Caki2 (cell line): ENCODE measurements at regions not wholly inside any gene's neighbourhood (a gene's known extent, or its start where the extent isn't known, plus 50 kb on each side); places are given as distances from the start of the nearest gene placed in this dataset.

Experiments
- DNase-seq: peaks from one replicate; pipeline ENCODE4 v3.0.0-alpha.2; 2015; ENCODE audit warnings: low read depth
- in situ Hi-C: cut with HindIII; loops from 2 replicates; pipeline ENCODE4 v1.10.0; 2016; ENCODE audit warnings: low sequenced_read_pairs, low pct_unique_long_range_greater_than_20kb, mixed read lengths

DNA sequence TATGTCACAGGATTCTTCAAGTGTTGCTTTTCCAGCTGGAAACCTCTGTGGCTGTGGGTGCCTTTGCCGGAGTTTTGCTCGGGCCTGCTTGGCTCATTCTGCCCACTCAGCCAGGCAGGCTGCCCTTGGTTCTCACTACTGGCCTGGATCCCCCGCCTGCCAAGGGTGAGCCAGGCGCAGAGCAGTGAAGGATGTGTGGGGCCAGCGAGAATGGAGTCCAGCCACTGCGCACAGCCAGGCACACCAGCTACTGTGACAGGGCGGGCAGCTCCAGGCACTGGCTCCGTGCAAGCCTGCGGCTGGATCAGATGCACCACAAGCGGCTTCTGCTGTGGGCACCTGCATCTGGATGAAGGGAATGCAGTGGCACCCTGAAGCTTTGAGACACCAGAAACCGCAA lies 257.1 kb downstream of the RPRM start:
- in situ Hi-C loops = no loop called here
- DNase-seq = no peak

DNA sequence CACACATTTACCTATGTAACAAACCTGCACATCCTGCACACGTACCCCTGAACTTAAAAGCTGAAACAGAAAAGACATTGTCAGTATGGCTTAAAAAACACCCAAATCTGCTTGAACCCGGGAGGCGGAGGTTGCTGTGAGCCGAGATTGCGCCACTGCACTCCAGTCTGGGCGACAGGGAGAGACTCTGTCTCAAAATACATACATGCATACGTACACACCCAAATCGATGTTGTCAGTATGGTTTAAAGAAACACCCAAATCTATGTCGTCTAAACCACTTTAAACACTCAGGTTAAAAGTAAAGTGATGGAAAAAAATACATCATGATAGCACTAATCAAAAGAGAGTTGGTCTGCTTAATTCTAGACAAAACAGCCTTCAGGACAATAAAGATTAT lies 257.5 kb downstream of the RPRM start:
- DNase-seq = no peak
- in situ Hi-C loops = no loop called here

DNA sequence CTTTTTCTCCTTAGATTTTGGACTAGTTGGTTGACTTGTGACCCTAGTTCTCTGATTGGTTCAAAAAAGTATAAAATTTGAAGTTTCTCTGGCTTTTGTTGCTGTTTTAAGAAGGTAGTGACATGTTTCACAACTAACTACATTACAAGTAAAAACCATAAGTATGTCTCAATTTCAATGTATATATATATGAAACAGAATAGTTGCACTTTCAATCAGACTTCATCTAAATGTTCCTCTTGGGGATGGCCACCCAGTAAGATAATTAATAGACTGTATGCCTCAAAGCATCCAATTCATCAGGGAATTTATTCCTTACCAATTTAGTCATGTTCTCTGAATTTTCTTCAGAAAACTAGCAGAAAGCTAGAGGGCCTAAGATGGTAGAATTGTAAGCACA lies 259.7 kb downstream of the RPRM start:
- in situ Hi-C loops = no loop called here
- DNase-seq = no peak

DNA sequence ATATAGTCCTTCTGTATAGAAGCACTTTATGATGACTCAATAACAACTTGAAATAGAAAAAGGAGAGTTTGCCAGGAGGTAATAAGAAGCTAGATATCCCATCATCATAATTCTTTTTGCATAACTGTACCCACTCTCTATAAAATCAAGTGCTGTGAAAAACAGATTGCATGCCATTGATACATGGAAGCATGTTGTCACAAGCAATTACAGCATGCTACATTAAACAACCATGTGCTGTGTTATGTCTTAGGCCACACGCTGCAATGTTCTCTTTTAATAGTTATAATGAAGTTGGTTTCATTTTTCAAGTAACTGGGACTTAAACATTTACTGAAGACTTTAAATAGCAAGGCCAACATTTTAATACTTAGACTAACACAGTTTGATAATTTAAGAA lies 264.2 kb downstream of the RPRM start:
- no peak for DNase-seq
- in situ Hi-C loops = no loop called here

DNA sequence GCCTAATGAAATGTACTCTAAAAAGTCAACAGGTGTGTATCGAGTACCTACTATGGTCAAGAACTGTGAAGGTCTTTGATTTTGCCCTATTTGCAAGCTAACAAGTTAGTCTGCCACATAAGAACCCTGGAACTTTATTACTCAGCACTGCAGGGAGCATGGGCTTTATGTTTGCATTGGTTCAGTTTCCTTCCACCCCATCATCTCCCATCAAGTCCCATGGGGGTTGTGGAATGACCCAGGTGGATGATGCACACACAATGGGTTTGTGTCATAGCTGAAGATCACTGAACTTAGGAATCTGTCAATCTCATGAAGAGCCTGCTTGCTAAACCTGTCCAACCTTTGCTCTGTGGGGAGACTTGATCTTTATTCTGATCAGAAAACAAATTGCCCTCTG lies 265.5 kb downstream of the RPRM start:
- DNase-seq = no peak
- in situ Hi-C loops = no loop called here

DNA sequence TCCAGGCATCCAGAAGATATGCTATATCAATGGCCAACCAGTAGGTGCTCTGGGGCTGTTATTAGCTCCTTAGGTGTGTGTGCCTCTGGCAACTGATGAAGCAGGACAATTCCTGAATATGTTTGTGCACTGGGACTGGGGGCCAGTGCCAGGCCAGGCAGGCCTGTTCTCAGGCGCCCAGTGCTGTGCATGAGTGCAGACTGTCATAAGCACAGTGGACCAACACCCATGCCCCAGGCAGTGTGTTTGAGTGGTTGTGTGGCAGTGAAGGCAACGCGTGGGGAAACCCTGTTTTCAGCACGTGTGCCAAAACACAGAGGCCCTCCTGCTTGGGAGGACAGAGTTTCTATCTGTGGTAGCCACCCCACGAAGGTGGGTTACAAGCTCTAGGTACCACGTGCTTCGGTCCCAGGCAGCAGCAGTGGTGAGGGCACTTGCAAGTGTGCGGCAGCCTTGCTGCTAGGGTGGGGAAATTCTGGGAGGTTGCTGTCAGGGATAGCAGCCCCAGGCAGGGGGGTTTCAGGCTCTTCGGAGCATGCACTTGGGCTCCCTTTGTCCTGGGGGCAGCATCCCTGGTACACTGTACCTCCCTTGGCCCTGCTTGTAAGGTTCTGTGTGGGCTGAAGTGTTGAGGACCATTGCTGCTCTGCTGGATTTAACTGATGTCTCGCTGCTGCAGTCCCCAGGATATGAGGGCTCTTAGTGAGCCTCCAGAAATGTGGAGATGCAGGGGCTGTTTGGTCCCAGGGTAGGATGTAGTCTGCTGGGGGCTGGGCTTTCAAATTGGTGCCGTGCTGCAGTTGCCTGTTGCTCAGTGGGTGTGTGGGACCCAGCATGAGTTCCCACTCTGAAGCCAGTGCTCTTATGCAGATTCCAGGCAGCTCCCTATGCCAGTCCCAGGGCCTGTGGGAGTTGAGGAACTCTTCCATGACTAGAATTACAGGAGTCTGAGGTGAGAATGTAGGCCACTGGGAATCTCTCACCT lies 280.9 kb downstream of the RPRM start:
- in situ Hi-C loops = no loop called here
- no peak for DNase-seq

DNA sequence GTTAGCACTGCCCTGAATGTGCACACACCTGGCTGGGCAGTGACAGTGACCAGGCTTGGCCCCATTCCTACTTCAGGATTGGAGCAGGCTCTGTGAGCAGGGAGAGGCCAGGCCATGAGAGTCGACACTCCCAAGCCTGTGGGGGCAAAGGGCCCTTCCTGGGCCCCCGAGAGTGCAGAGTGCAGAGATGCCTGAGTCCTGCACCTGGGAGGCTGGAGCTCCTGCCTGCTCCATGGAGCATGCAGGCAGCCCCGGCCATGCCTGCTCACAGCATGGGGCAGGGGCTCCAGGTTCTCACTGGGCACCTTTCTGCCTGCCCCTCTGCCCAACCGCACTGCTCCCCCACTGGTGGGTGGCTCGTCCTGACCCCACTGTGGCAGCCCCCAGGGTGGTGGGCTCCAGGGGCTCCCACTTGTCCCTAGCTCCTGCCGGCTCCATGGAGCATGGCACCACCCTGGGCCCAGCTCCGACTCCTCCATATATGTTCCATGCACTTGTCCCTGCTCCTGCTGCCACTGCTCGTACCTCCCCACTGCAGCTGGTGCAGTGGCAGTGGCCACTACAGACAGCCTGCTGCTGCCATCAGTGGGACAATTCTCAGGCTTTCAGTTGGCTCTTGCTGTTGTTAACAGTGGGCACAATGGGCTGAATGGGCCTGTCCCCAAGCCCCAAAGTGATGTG lies 282.0 kb downstream of the RPRM start:
- no peak for DNase-seq
- in situ Hi-C loops = no loop called here

DNA sequence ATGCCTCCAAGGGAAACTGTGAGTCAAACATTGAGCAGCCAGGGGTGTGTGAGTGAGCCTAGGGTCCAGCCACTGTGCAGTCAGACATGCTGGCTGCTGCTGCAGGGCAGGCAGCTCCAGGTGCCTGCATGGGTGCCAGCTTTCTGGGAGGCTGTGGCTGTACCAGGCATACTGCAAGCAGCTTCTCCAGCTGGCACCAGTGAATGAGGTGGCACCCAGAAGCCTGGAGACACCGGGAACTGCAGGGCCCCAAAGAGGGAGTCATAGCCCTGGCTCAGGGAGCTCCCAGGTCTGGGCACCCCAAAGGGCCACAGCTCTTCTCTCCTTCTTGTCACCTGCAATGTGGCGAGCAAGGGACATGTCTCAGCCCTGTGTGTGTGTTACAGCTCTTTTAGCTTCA lies 283.2 kb downstream of the RPRM start:
- DNase-seq = no peak
- in situ Hi-C loops = no loop called here

DNA sequence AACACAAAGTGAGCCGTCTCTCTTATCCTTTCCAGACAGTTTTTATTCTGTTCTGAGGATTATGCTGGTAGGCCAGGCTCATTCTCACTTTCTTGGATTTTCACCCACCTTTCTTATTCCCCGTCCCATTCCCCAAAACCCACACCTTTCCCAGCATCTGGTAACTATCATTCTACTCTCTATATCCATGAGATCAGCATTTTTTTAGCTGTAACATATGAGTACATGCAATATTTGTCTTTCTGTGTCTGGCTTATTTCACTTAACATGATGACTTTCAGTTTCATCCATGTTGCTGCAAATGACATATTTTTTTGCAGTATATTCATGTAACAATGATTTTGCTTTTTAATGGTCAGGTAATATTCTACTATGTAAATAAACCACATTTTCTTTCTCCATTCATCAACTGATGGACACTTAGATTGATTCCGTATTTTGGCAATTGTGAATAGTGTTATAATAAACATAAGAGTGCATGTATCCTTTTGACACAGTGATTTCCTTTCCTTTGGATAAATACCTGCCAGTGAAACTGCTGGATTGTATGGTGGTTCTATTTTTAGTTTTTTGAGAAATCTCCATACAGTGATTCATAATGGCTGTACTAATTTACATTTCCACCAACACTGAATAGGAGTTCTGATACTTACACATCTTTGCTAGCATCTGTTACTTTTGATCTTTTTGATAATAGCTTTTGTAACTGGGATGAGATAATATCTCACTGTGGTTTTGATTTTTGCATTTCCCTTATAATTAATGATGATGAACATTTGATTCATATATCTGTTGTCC lies 289.3 kb downstream of the RPRM start:
- in situ Hi-C loops = no loop called here

DNA sequence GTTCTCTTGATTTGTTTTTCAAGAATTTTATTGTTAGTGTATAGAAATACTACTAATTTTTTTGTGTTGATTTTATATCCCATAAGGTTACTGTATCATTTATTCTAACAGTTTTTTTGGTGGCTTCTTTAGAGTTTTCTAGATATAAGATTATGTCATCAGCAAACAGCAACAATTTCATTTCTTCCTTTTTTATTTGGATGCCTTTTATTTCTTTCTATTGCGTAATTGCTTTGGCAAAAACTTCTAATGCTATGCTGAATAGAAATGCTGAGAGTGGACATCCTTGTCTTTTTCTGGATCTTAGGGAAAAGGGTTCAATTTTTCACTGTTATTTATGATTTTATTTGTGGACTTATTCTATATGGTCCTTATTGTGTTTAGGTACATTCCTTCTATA lies 298.8 kb downstream of the RPRM start:
- in situ Hi-C loops = no loop called here
- no peak for DNase-seq

More for the DNA sequence above, 289.3 kb downstream of the RPRM start:
- DNase-seq = no peak

DNA sequence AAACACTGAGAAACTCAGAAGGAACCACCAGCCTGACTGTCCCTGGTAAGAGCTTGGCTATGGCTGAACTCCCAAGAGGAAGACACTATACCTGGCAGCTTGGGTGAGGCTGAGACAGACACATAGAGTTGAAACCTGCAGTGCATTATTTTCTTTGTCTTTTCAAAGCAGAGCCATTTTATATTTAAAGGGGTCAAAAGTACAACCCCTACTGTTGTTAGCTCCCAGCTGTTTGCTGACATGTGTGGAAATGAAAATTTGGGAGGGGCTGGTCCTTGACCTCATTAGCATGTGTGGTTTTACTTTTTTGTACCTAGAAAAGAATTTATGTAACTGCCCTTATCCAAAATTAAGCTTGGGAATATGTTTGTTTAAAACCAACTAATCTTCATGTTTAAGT lies 309.0 kb downstream of the RPRM start:
- in situ Hi-C loops = no loop called here
- no peak for DNase-seq

DNA sequence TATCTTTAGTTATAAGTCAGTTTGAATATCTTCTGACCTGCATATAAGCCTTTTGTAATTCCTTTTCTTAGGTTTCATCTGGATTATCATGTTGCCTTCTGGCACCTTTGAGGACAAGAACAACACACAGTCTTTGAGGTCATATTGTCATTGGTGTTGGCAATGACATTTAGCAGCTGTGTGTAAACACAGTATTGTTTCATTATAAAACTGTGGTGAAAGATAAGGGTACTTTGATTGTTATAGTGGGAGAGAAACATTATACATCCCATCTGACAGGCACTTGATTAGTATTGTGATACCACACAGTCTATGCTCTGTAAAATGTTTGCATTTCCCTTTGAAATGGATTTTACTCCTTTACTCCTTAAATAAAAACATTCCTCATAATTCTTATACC lies 313.5 kb downstream of the RPRM start:
- in situ Hi-C loops = no loop called here
- DNase-seq = no peak

DNA sequence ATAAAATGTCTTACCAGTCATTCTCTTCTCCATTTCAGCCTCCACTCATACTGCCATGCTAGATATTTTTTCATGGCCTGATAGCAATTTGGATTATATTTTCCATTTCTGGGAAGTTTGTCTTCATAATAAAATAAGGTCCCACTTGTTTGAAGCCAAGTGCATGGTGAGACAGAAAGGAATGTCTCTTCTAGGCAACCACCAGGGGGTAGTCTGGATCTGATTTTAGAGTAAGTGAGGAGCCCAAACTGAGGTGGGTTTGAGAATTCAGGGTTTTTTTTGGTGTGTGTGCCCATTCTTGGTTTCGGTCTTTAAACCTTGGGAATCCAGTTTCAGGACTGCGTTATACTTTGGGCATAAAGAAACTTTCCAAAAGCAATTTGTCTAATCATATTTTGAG lies 315.5 kb downstream of the RPRM start:
- DNase-seq = no peak
- in situ Hi-C loops = no loop called here

DNA sequence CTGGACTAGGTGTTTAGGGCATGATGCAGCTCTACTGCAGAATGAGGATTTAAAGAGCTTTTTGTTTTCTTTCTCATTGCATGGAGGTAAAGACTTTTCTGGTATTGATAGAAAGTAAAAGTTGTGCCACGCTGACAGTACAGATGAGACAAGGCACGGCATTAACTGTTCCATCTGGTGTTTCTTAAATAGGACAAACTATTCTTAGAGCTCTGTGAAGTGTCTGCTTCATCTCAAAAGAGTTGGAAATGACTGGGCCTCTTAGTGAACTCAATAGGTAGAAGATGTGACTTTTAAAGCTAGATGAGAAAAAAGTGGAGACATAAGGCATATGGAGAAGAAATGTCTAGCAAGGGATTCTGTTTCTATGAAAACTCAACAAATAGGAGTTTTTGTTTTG lies 321.8 kb downstream of the RPRM start:
- in situ Hi-C loops = no loop called here
- no peak for DNase-seq

DNA sequence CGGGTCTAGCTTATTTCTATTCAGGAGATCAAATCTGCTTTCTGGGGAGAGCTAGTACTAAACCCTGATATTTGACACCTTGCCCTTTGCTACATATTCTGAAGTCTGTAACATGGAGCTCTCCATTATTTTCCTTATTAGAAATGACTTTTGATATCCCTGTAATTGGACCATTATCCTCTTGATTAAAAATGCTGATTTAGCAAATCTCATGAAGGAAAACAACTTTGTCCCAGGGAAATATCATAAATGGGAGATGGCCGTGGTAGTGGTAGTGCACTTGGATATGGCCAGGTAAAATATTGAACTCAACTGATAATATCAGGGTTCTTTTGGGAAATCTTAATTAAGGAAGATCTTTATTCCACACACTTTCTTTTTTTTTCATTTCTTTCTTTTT lies 326.5 kb downstream of the RPRM start:
- DNase-seq = no peak
- in situ Hi-C loops = no loop called here

DNA sequence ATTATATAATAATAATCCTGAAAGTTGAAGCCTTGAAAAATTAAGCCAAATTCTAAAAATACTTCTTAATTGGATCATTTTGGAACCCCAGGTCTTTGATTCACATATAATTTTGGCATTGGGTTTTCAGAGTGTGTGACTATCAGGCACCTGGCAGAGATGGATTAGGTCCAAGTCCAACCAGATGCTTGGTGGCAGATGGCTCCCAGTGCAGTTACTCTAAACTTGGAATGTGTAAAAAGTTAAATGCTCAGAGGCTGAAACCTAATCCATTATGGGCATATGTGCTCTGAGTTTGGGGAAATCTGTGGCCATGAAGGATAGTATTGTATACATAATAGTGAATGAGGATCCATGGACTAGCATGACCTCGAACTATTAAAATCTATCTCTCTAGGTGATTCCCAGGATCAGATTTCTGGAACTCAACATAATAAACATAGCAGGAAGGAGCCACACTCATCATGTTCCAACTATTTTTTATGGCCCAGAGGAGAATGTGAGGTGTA lies 333.0 kb downstream of the RPRM start:
- no peak for DNase-seq
- in situ Hi-C loops = no loop called here

DNA sequence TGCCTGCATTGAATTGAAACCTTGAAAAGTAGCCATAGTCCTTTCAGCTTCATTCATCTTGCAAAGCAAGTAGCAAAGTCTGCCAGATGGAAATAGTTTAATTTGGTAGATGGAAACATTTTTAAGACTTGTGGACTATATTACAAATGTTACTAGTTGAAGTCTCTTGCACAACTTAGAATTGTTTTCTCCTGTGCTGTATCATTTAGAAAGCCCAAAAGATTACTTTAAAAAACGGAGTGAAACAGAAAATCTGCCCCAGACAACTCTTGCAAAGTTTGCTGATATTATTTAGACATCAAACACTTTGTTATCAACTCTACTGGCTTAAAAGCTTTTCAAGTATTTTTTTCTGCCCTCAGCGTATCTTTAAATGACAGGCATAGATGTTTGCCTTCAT lies 335.0 kb downstream of the RPRM start:
- no peak for DNase-seq
- in situ Hi-C loops = no loop called here

DNA sequence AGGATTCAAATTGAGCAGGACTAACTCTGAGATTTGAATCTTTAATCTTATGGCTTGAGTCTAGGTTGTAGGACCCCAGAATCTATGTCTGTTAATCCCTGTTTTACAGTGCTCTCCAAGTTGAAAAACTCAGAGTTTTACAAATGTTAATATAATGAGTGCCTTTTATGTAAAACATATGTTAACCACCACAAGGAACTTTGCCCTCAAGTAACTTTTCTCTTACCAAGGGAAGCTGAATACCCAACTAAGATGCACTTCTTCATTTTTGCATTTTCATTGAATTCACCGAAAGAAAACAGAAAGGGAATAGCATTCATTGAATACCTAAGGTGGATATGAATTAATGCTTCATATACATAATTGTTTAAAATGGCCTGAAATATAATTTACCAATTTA lies 338.1 kb downstream of the RPRM start:
- in situ Hi-C loops = no loop called here
- no peak for DNase-seq
